ENCODE measurements at regions not wholly inside any gene's neighbourhood (a gene's known extent, or its start where the extent isn't known, plus 50 kb on each side); places are given as distances from the start of the nearest gene placed in this dataset.

- no peak for DNase-seq
Measured at GRCh38 chr15:94535298-94536048, 304.1 kb downstream of the MCTP2 start.

GRCh38 chr15:94536549-94536948, 305.2 kb downstream of the MCTP2 start:
- no peak for DNase-seq

- DNase-seq: no peak
Measured at GRCh38 chr15:94538280-94538679, 306.9 kb downstream of the MCTP2 start.

- DNase-seq: no peak
Measured at GRCh38 chr15:94542391-94542790, 311.0 kb downstream of the MCTP2 start.

GRCh38 chr15:94546808-94547207, 315.4 kb downstream of the MCTP2 start:
- no peak for DNase-seq

GRCh38 chr15:94547711-94548110, 316.4 kb downstream of the MCTP2 start:
- no peak for DNase-seq

GRCh38 chr15:94555841-94556519, 324.6 kb downstream of the MCTP2 start:
- DNase-seq: no peak

GRCh38 chr15:94561036-94561689, 329.8 kb downstream of the MCTP2 start:
- no peak for DNase-seq

GRCh38 chr15:94563456-94563855, 332.1 kb downstream of the MCTP2 start:
- no peak for DNase-seq

GRCh38 chr15:94576889-94577533, 345.6 kb downstream of the MCTP2 start:
- no peak for DNase-seq

- DNase-seq: no peak
Measured at GRCh38 chr15:94579286-94579685, 347.9 kb downstream of the MCTP2 start.

GRCh38 chr15:94580211-94580885, 349.0 kb downstream of the MCTP2 start:
- no peak for DNase-seq

- peak in 1 of 3 donors; percentile 41 for DNase-seq
Measured at GRCh38 chr15:94582368-94582767, 351.0 kb downstream of the MCTP2 start.

GRCh38 chr15:94584833-94585244, 353.5 kb downstream of the MCTP2 start:
- DNase-seq: peak in 2 of 3 donors; percentile 15 to 39

GRCh38 chr15:94586099-94586498, 354.7 kb downstream of the MCTP2 start:
- DNase-seq: no peak

GRCh38 chr15:94587113-94587512, 355.8 kb downstream of the MCTP2 start:
- no peak for DNase-seq

- DNase-seq: no peak
Measured at GRCh38 chr15:94588993-94589392, 357.6 kb downstream of the MCTP2 start.

GRCh38 chr15:94592495-94592894, 361.1 kb downstream of the MCTP2 start:
- no peak for DNase-seq

GRCh38 chr15:94596707-94597106, 365.3 kb downstream of the MCTP2 start:
- DNase-seq: no peak

GRCh38 chr15:94600505-94600904, 369.1 kb downstream of the MCTP2 start:
- no peak for DNase-seq

GRCh38 chr15:94602754-94603470, 371.6 kb downstream of the MCTP2 start:
- DNase-seq: peak in 1 of 3 donors; percentile 20

All from muscle of back (tissue), 3 donors.